ENCODE measurements at regions not wholly inside any gene's neighbourhood (a gene's known extent, or its start where the extent isn't known, plus 50 kb on each side); places are given as distances from the start of the nearest gene placed in this dataset.

GRCh38 chr2:221276033-221276432 lies 296.1 kb downstream of the EPHA4 start:
- TF ChIP-seq CTCF (IDR thresholded peaks at IDR 0.05; ENCODE audit: poor library complexity, severe bottlenecking) (no peak), EZH2 (IDR thresholded peaks at IDR 0.05; ENCODE audit: borderline replicate concordance, insufficient read depth, low read length, poor library complexity, severe bottlenecking) (no peak), REST (IDR thresholded peaks at IDR 0.05; ENCODE audit: borderline replicate concordance) (no peak), RAD21 (conservative IDR thresholded peaks at IDR 0.05) (no peak)
